Retinal pigment epithelial cell (primary cell): ENCODE measurements at regions not wholly inside any gene's neighbourhood (a gene's known extent, or its start where the extent isn't known, plus 50 kb on each side); places are given as distances from the start of the nearest gene placed in this dataset.

Experiments
- DNase-seq: peaks from one replicate; pipeline ENCODE4 v3.0.0-alpha.2; 2010; ENCODE audit warnings: low read depth
- H3K4me3 ChIP-seq: 2 replicates; pipeline ENCODE4 v1.5.1; 2011; ENCODE audit warnings: mild to moderate bottlenecking, low read length, control low read depth, moderate library complexity
- CTCF ChIP-seq: conservative IDR thresholded peaks from 2 replicates; pipeline ENCODE4 v1.5.1; 2011; ENCODE audit warnings: low read depth, low read length, control low read depth, inconsistent platforms

- DNase-seq, result no peak
- no peak overlapping the region for H3K4me3 ChIP-seq
- TF ChIP-seq CTCF, result no peak
Observed at GRCh38 chr1:99445071-99445470, 180.8 kb downstream of the PLPPR4 start.

- no peak for TF ChIP-seq CTCF
- no peak for DNase-seq
- no peak overlapping the region for H3K4me3 ChIP-seq
Observed at GRCh38 chr1:99445486-99445885, 181.2 kb downstream of the PLPPR4 start.

GRCh38 chr1:99447721-99448120 lies 183.4 kb downstream of the PLPPR4 start:
- no peak for DNase-seq
- H3K4me3 ChIP-seq, result no peak overlapping the region
- TF ChIP-seq CTCF, result no peak

- DNase-seq, result no peak
- H3K4me3 ChIP-seq, result no peak overlapping the region
- no peak for TF ChIP-seq CTCF
Observed at GRCh38 chr1:99455760-99456159, 190.2 kb upstream of the PALMD start.

- no peak for TF ChIP-seq CTCF
- DNase-seq, result no peak
- H3K4me3 ChIP-seq, result no peak overlapping the region
Observed at GRCh38 chr1:99456536-99456935, 189.4 kb upstream of the PALMD start.

- no peak for TF ChIP-seq CTCF
- no peak overlapping the region for H3K4me3 ChIP-seq
- DNase-seq, result no peak
Observed at GRCh38 chr1:99457381-99458165, 188.3 kb upstream of the PALMD start.

- no peak for TF ChIP-seq CTCF
- DNase-seq, result no peak
- H3K4me3 ChIP-seq, result no peak overlapping the region
Observed at GRCh38 chr1:99461499-99461898, 184.4 kb upstream of the PALMD start.
